ENCODE measurements at regions not wholly inside any gene's neighbourhood (a gene's known extent, or its start where the extent isn't known, plus 50 kb on each side); places are given as distances from the start of the nearest gene placed in this dataset.

GRCh38 chr5:12745537-12745936, 841.3 kb upstream of the CTNND2 start:
- no peak overlapping the region for H3K27ac ChIP-seq (replicated peaks)
- no peak for DNase-seq (ENCODE audit: low read depth in 1 of 2, low spot score in 1 of 2)
- TF ChIP-seq SPI1 (IDR thresholded peaks at IDR 0.05; ENCODE audit: borderline replicate concordance, low read depth) (no peak), GABPA (IDR thresholded peaks at IDR 0.05; ENCODE audit: low read depth) (no peak), REST (IDR thresholded peaks at IDR 0.05; ENCODE audit: insufficient replicate concordance, low read depth) (no peak), CTCF (IDR thresholded peaks at IDR 0.05; ENCODE audit: insufficient read depth, low read length) (no peak), POLR2AphosphoS5 (IDR thresholded peaks at IDR 0.05; ENCODE audit: low read depth) (no peak)

GRCh38 chr5:12743582-12743981, 839.3 kb upstream of the CTNND2 start:
- no peak for TF ChIP-seq SPI1 (IDR thresholded peaks at IDR 0.05; ENCODE audit: borderline replicate concordance, low read depth)
- no peak for TF ChIP-seq REST (IDR thresholded peaks at IDR 0.05; ENCODE audit: insufficient replicate concordance, low read depth)
- no peak for TF ChIP-seq POLR2AphosphoS5 (IDR thresholded peaks at IDR 0.05; ENCODE audit: low read depth)
- no peak for TF ChIP-seq GABPA (IDR thresholded peaks at IDR 0.05; ENCODE audit: low read depth)
- no peak for TF ChIP-seq CTCF (IDR thresholded peaks at IDR 0.05; ENCODE audit: insufficient read depth, low read length)
- H3K27me3 ChIP-seq (ENCODE audit: insufficient read depth, poor library complexity, severe bottlenecking), result no peaks in the 10 kb centered on the region

More at GRCh38 chr5:12745537-12745936, 841.3 kb upstream of the CTNND2 start:
- H3K27me3 ChIP-seq (ENCODE audit: insufficient read depth, poor library complexity, severe bottlenecking), result no peaks in the 10 kb centered on the region
- no peak overlapping the region for H3K4me3 ChIP-seq (replicated peaks; ENCODE audit: insufficient read depth, low read length)

GRCh38 chr5:12730354-12730753, 826.1 kb upstream of the CTNND2 start:
- Histone ChIP-seq H3K4me3 (replicated peaks; ENCODE audit: insufficient read depth, low read length) (no peak overlapping the region), H3K27me3 (ENCODE audit: insufficient read depth, poor library complexity, severe bottlenecking) (no peaks in the 10 kb centered on the region), H3K27ac (replicated peaks) (no peak overlapping the region)
- no peak for TF ChIP-seq REST (IDR thresholded peaks at IDR 0.05; ENCODE audit: insufficient replicate concordance, low read depth)
- TF ChIP-seq CTCF (IDR thresholded peaks at IDR 0.05; ENCODE audit: insufficient read depth, low read length), result no peak
- TF ChIP-seq SPI1 (IDR thresholded peaks at IDR 0.05; ENCODE audit: borderline replicate concordance, low read depth), result no peak
- no peak for TF ChIP-seq POLR2AphosphoS5 (IDR thresholded peaks at IDR 0.05; ENCODE audit: low read depth)
- TF ChIP-seq GABPA (IDR thresholded peaks at IDR 0.05; ENCODE audit: low read depth), result no peak
- DNase-seq (ENCODE audit: low read depth in 1 of 2, low spot score in 1 of 2), result no peak

More at GRCh38 chr5:12743582-12743981, 839.3 kb upstream of the CTNND2 start:
- DNase-seq (ENCODE audit: low read depth in 1 of 2, low spot score in 1 of 2), result no peak
- Histone ChIP-seq H3K27ac (replicated peaks) (no peak overlapping the region), H3K4me3 (replicated peaks; ENCODE audit: insufficient read depth, low read length) (no peak overlapping the region)
